HepG2 (cell line): ENCODE measurements at regions not wholly inside any gene's neighbourhood (a gene's known extent, or its start where the extent isn't known, plus 50 kb on each side); places are given as distances from the start of the nearest gene placed in this dataset.
A peak's percentile ranks its signal among the peaks of the same experiment; 100 is the strongest.

Source experiments
- ATAC-seq: fragments of 200-7000 bp; cut with Tn5 transposase; 3 replicates; pipeline ENCODE4 v1.9.1; 2020; ENCODE audit warnings: mild to moderate bottlenecking, moderate library complexity
- BruUV-seq: library from RNA; stranded (reverse); fragments of 400-500 nt; replicated peaks from 2 replicates; lab custom pipeline; 2021; lab: Mats Ljungman, UMichigan
- CTCF ChIA-PET: fragments of 300-600 bp; formaldehyde crosslinking; extraction: SDS; loops from one replicate; lab custom pipeline; 2021; ENCODE audit warnings: low total read pairs, inconsistent platforms, low intra/inter-chr PET ratio; lab: Yijun Ruan, JAX
- POLR2A ChIA-PET: fragments of 350-600 bp; sonication (Branson Sonifier 250); formaldehyde crosslinking; loops from one replicate; lab custom pipeline; 2020; ENCODE audit warnings: antibody characterized with exemption, inconsistent platforms; lab: Yijun Ruan, JAX
- DNase-seq: peaks from one replicate; pipeline ENCODE4 v3.0.0-alpha.2; 2015; ENCODE audit warnings: low spot score
- FAIRE-seq: peaks from 3 replicates; lab custom pipeline; 2011; peaks lifted over from hg19 to GRCh38; lab: Jason Lieb, UNC
- H2AFZ ChIP-seq: one replicate; pipeline ENCODE4 v1.6.1; 2011; ENCODE audit warnings: low read length, inconsistent platforms
- H3K27ac ChIP-seq: fragments of 300-600 bp; 3 replicates; pipeline ENCODE4 v1.8.0; 2011; ENCODE audit warnings: mixed run types, mild to moderate bottlenecking, mixed read lengths, low read length, inconsistent platforms; ENCODE audit not compliant: insufficient read depth; ENCODE audit errors: extremely low read length
- H3K27me3 ChIP-seq, 2 experiments: fragments of 200-600 bp in 1 of 2; 2 replicates in 1 of 2; 3 replicates in 1 of 2; pipeline versions ENCODE4 v1.6.0 to v1.8.0; 2011; ENCODE audit warnings: low read length in 2 of 2, mild to moderate bottlenecking in 2 of 2, moderate library complexity in 2 of 2, inconsistent platforms in 1 of 2; ENCODE audit not compliant: insufficient read depth in 2 of 2, control insufficient read depth in 1 of 2
- H3K36me3 ChIP-seq, 2 experiments: fragments of 200-600 bp in 1 of 2; replicated peaks in 1 of 2; 2 replicates in 1 of 2; 3 replicates in 1 of 2; pipeline versions ENCODE4 v1.5.1 to v1.8.0; 2011; ENCODE audit warnings: low read length in 2 of 2, inconsistent platforms in 1 of 2; ENCODE audit not compliant: insufficient read depth in 2 of 2, control insufficient read depth in 1 of 2
- H3K4me1 ChIP-seq: 2 replicates; pipeline ENCODE4 v1.5.1; 2012; ENCODE audit warnings: low read length, inconsistent platforms; ENCODE audit not compliant: insufficient read depth
- H3K4me2 ChIP-seq: 2 replicates; pipeline ENCODE4 v1.6.0; 2011; ENCODE audit warnings: low read depth, low read length, inconsistent platforms
- H3K4me3 ChIP-seq, 3 experiments: fragments of 200-600 bp in 1 of 3; sonication (generic), shearing (Covaris generic) in 1 of 3; replicated peaks in 1 of 3; 2 replicates each; pipeline ENCODE4 v1.5.1; 2011 to 2016; ENCODE audit warnings: low read length in 3 of 3, inconsistent platforms in 2 of 3, low read depth in 2 of 3, mild to moderate bottlenecking in 2 of 3, control low read depth in 1 of 3, mixed read lengths in 1 of 3; ENCODE audit not compliant: insufficient read depth in 1 of 3
- H3K79me2 ChIP-seq: one replicate; pipeline ENCODE4 v1.6.1; 2011; ENCODE audit warnings: low read length, inconsistent platforms; ENCODE audit not compliant: insufficient read depth
- H3K9ac ChIP-seq: 2 replicates; pipeline ENCODE4 v1.6.0; 2011; ENCODE audit warnings: mild to moderate bottlenecking, low read depth, low read length, inconsistent platforms; ENCODE audit not compliant: insufficient read depth
- H3K9me3 ChIP-seq: 2 replicates; pipeline ENCODE4 v1.5.1; 2012; ENCODE audit warnings: mild to moderate bottlenecking, low read length
- H4K20me1 ChIP-seq: 2 replicates; pipeline ENCODE4 v1.6.0; 2011; ENCODE audit warnings: inconsistent platforms, mild to moderate bottlenecking, low read length, moderate library complexity; ENCODE audit not compliant: insufficient read depth
- CENPX ChIP-seq: sonication (generic); formaldehyde crosslinking; IDR thresholded peaks from 2 replicates; pipeline ENCODE4 v1.9.0; 2021; ENCODE audit warnings: mild to moderate bottlenecking, missing genetic modification reagents, moderate library complexity
- KAT7 ChIP-seq: IDR thresholded peaks from 2 replicates; pipeline ENCODE4 v1.6.1; 2018; ENCODE audit warnings: borderline replicate concordance, missing compliant biosample characterization
- PAX8 ChIP-seq: sonication (generic); formaldehyde crosslinking; IDR thresholded peaks from 2 replicates; pipeline ENCODE4 v1.8.0; 2022; ENCODE audit warnings: mild to moderate bottlenecking, missing genetic modification reagents, borderline replicate concordance
- PRMT3 ChIP-seq: sonication (generic); formaldehyde crosslinking; IDR thresholded peaks from 2 replicates; pipeline ENCODE4 v1.8.1; 2022; ENCODE audit warnings: low read depth, mild to moderate bottlenecking, moderate library complexity, missing genetic modification reagents, borderline replicate concordance
- RFX1 ChIP-seq: fragments of 450-650 bp; IDR thresholded peaks from 2 replicates; pipeline ENCODE4 v1.6.1; 2017
- RFX3 ChIP-seq: IDR thresholded peaks from 2 replicates; pipeline ENCODE4 v1.6.1; 2016; ENCODE audit warnings: missing biosample characterization, missing genetic modification reagents
- TEAD3 ChIP-seq: optimal IDR thresholded peaks from 2 replicates; pipeline ENCODE3; 2016; ENCODE audit warnings: borderline replicate concordance
- ZNF234 ChIP-seq: sonication (generic); formaldehyde crosslinking; conservative IDR thresholded peaks from 2 replicates; pipeline ENCODE4 v1.5.1; 2020; ENCODE audit warnings: mild to moderate bottlenecking, missing genetic modification reagents
- ZNF34 ChIP-seq: sonication (generic); formaldehyde crosslinking; IDR thresholded peaks from 2 replicates; pipeline ENCODE4 v1.4.0; 2020; ENCODE audit warnings: mild to moderate bottlenecking, missing genetic modification reagents, borderline replicate concordance
- ZNF414 ChIP-seq: sonication (generic); formaldehyde crosslinking; IDR thresholded peaks from 2 replicates; pipeline ENCODE4 v1.5.0; 2020; ENCODE audit warnings: missing genetic modification reagents
- ZNF446 ChIP-seq: sonication (generic); formaldehyde crosslinking; IDR thresholded peaks from 2 replicates; pipeline ENCODE4 v1.5.0; 2020; ENCODE audit warnings: mild to moderate bottlenecking, missing genetic modification reagents
- ZNF496 ChIP-seq: sonication (generic); formaldehyde crosslinking; IDR thresholded peaks from 2 replicates; pipeline ENCODE4 v1.8.1; 2023; ENCODE audit warnings: mild to moderate bottlenecking, moderate library complexity, missing genetic modification reagents; ENCODE audit not compliant: insufficient replicate concordance
- ZNF841 ChIP-seq: sonication (generic); formaldehyde crosslinking; IDR thresholded peaks from 2 replicates; pipeline ENCODE4 v1.8.1; 2023; ENCODE audit warnings: missing genetic modification reagents, borderline replicate concordance
- WGBS: methylation state at CpG from one replicate; pipeline ENCODE4 v1.1.6; 2017; ENCODE audit warnings: low lambda C conversion rate; 5-methylcytosine and 5-hydroxymethylcytosine counted together
- in situ Hi-C: cut with HindIII; loops from 2 replicates; pipeline ENCODE4 v1.10.0; 2017; ENCODE audit warnings: low pct_unique_long_range_greater_than_20kb; ENCODE audit not compliant: extremely low pct_ligation_motif_present
- intact Hi-C: fragments of 100-400 bp; cut with micrococcal nuclease; formaldehyde crosslinking; loops from one replicate; pipeline ENCODE4 v1.10.0; 2022; ENCODE audit not compliant: unreplicated experiment

- in situ Hi-C loops, result no loop called here
- peak; percentile 63 for TF ChIP-seq TEAD3 (CRISPR knock-in tag)
- no peak for TF ChIP-seq ZNF34 (CRISPR knock-in tag)
- peak; percentile 52 for TF ChIP-seq RFX1
- no peak for TF ChIP-seq KAT7 (CRISPR knock-in tag)
- peak; percentile 61; the same call in 1 of the 2 replicates for TF ChIP-seq RFX3 (CRISPR knock-in tag)
- no peak for TF ChIP-seq ZNF496
- no peak for TF ChIP-seq PAX8 (CRISPR knock-in tag)
- TF ChIP-seq CENPX (CRISPR knock-in tag), result no peak
- TF ChIP-seq PRMT3 (CRISPR knock-in tag), result no peak
- no peak for TF ChIP-seq ZNF414 (CRISPR knock-in tag)
- TF ChIP-seq ZNF841 (CRISPR knock-in tag), result no peak
- no peak for TF ChIP-seq ZNF234 (CRISPR knock-in tag)
- TF ChIP-seq ZNF446, result no peak
- no peak for FAIRE-seq
- no peaks in the 10 kb centered on the region for H3K79me2 ChIP-seq
- no peaks in the 10 kb centered on the region for H3K9me3 ChIP-seq
- POLR2A ChIA-PET, result no interaction called here
- 0 out of 5 replicates have a peak, but pooled peaks cover 0 to 3% of the 10 kb centered on the region in 2 experiments for H3K27me3 ChIP-seq
- peak overlapping the region; percentile 48; the same call in 1 of the 2 replicates for H3K4me2 ChIP-seq
- H2AFZ ChIP-seq, result no peak overlapping the region
- no peak overlapping the region for H3K27ac ChIP-seq
- CTCF ChIA-PET, result no interaction called here
- no TSS peak for BruUV-seq
- H3K4me1 ChIP-seq, result peaks cover 43% of the 10 kb centered on the region
- WGBS, result 16% methylated on average over 5 of the region's 6 CpGs
- no peaks in the 10 kb centered on the region for H4K20me1 ChIP-seq
- H3K4me3 ChIP-seq, result no peak overlapping the region
- ATAC-seq, result peak; percentile 87
- H3K36me3 ChIP-seq, result no peaks in the 10 kb centered on the region
- intact Hi-C loops, result no loop called here
- peak; percentile 13 for DNase-seq
- no peak overlapping the region for H3K9ac ChIP-seq
These were observed 428.3 kb downstream of the TNS3 start for GRCh38 chr7:47153576-47153975.
